ENCODE measurements at regions not wholly inside any gene's neighbourhood (a gene's known extent, or its start where the extent isn't known, plus 50 kb on each side); places are given as distances from the start of the nearest gene placed in this dataset.

DNA sequence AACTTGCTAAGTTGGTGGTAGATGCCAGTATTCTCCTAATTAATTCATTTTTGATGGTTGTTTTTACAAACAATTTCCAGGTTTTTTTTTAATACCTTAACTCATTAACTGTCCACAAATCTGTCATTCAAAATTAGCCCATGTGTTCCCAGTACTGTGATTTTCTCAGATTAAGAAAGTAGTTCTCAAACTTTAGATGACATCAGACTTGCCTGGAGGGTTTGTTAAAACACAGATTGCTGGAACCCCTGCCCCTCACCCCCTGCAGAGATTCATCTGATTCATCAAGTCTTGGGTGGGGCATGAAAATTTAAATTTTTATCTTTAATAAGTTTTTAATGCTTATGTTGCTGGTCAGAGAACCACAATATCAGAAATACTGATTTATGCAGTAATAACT, 130.5 kb downstream of the BACH1 start:
- no peak for DNase-seq (ENCODE audit: extremely low spot score)
- POLR2A ChIA-PET, result no interaction called here
- TF ChIP-seq, protein P1, sequence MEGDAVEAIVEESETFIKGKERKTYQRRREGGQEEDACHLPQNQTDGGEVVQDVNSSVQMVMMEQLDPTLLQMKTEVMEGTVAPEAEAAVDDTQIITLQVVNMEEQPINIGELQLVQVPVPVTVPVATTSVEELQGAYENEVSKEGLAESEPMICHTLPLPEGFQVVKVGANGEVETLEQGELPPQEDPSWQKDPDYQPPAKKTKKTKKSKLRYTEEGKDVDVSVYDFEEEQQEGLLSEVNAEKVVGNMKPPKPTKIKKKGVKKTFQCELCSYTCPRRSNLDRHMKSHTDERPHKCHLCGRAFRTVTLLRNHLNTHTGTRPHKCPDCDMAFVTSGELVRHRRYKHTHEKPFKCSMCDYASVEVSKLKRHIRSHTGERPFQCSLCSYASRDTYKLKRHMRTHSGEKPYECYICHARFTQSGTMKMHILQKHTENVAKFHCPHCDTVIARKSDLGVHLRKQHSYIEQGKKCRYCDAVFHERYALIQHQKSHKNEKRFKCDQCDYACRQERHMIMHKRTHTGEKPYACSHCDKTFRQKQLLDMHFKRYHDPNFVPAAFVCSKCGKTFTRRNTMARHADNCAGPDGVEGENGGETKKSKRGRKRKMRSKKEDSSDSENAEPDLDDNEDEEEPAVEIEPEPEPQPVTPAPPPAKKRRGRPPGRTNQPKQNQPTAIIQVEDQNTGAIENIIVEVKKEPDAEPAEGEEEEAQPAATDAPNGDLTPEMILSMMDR (IDR thresholded peaks at IDR 0.05; ENCODE audit: control extremely low read depth, extremely low read depth, low read depth, missing control alignments), result no peak
- CTCF ChIA-PET, result no interaction called here

DNA sequence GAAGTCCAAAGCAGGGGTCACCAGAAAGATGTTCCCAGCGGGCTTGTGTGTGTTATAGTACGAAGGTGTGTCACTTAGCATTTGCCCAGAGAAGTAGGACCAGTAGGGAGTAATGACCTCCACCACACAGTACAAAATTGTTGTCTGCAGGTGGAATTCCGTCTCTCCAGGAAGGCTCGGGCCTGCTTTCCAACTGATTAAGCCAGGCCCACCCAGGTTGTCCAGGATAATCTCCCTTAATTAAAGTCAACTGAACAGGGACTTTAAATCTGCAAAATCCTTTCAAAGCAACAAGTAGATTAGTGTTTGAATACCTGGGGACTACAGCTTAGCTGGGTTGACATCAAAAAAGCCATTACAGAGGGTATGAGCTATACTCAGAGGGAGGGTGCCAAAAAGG, 131.3 kb downstream of the BACH1 start:
- ChIA-PET POLR2A (no interaction called here), CTCF (interaction anchor here (1.2 kb wide), 1 partner anchor 35 kb away, joined by 3 read pairs; no protein-coding TSS in a partner anchor)
- TF ChIP-seq, protein P1 (IDR thresholded peaks at IDR 0.05; ENCODE audit: control extremely low read depth, extremely low read depth, low read depth, missing control alignments), result no peak
- no peak for DNase-seq (ENCODE audit: extremely low spot score)

DNA sequence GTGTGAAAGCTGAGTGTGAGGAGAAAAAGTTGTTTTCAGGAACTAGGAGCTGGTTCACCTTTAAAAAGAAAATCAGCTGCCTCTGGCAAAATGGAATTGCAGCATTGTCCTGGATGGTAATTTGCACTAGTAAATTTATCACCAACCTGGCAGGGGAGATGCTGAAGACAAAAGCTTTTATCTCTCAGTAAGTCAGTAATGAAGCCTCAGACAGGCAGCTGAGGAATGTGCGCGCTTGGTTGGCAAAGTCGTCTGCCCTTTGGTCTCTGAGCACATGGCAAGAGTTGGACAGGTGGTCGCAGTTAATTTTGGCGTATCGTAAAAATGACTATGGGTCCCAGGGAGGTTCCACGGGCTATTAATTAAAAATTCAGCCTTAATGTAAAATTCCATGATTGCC, 131.9 kb downstream of the BACH1 start:
- CTCF ChIA-PET, result interaction anchor here (1.2 kb wide), 1 partner anchor 34 kb away, joined by 3 read pairs; no protein-coding TSS in a partner anchor

DNA sequence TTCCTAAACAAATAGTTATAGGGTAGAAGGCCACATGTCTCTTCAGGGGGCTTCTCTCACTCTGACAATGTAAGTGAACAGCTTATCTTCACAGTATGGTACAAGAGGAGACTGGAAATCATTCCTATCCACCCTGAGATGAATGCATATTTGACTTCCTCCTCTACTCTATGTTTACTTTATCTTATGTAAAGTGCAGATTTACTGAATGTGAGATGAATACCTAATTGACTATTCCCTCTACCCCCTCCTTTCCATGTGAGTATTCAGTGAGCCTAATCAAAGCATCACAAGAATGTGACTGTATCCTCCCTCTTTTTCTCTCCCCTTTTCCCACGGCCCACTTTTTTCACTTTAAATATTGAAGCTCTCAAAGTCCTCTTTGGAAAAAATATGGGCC, 132.5 kb downstream of the BACH1 start:
- DNase-seq (ENCODE audit: extremely low spot score), result no peak
- TF ChIP-seq, protein P1 (IDR thresholded peaks at IDR 0.05; ENCODE audit: control extremely low read depth, extremely low read depth, low read depth, missing control alignments), result no peak
- ChIA-PET POLR2A (no interaction called here), CTCF (interaction anchor here (1.2 to 2.5 kb wide), 2 partner anchors 8 to 33 kb away, joined by 3 to 13 read pairs; no protein-coding TSS in a partner anchor)

More for the DNA sequence above, 131.9 kb downstream of the BACH1 start:
- TF ChIP-seq, protein P1 (IDR thresholded peaks at IDR 0.05; ENCODE audit: control extremely low read depth, extremely low read depth, low read depth, missing control alignments), result no peak
- POLR2A ChIA-PET, result no interaction called here
- DNase-seq (ENCODE audit: extremely low spot score), result no peak

DNA sequence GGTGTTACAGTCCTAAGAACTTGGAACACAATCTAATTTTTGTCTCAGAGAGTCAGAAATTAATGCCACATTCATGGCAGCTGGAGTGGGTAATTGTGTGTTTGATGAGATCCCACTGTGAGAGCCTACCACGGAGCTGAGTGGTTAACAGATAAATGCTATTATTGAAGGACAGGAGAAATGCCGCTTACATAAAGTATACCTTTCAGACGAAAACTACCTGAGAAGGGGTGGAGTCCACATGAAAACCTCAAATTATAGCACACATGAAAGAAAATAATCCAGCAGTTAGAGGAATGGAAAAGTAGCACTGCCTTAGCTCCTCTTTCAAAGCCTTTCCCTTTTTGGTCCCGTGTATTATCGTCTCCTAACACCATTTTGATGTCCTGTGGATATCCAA, 133.0 kb downstream of the BACH1 start:
- CTCF ChIA-PET, result interaction anchor here (2.5 kb wide), 1 partner anchor 9 kb away, joined by 13 read pairs; no protein-coding TSS in a partner anchor
- DNase-seq (ENCODE audit: extremely low spot score), result no peak
- POLR2A ChIA-PET, result no interaction called here
- TF ChIP-seq, protein P1 (IDR thresholded peaks at IDR 0.05; ENCODE audit: control extremely low read depth, extremely low read depth, low read depth, missing control alignments), result no peak

DNA sequence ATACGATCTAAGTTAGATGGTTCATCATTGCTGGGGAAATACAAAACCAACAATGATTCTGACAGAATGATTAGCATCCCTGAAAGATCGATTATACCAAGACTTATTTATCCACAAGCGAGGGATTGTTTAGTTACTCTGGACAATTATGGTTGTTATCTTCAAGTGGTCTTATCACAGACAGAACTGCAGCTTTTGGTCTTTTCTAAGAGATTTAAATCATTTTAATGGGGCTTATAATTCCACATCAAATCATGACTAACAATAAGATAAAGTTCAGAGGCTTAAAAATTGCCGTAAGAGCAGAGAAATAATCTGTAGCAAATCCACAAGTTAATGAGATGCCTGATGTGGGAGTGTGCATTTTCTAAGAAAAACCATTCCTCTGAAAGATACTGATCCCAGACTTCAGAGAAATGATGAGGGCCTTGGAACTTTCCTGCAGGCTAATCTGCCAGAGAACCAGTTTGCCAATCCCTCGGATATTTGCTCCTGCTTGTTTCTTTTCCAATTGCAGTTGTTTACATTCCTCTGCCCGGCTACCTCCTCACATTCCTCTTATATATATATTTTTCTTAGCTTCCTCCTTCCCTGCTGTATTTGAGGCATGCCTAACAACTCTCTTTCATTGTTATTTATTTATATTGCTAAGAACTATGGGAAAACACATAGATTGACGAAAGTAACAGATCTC, 134.8 kb downstream of the BACH1 start:
- POLR2A ChIA-PET, result no interaction called here

More for the DNA sequence above, 134.8 kb downstream of the BACH1 start:
- no peak for DNase-seq (ENCODE audit: extremely low spot score)
- TF ChIP-seq, protein P1 (IDR thresholded peaks at IDR 0.05; ENCODE audit: control extremely low read depth, extremely low read depth, low read depth, missing control alignments), result no peak
- CTCF ChIA-PET, result interaction anchor here (2.5 kb wide), 1 partner anchor 11 kb away, joined by 13 read pairs; no protein-coding TSS in a partner anchor
